A549 (cell line): ENCODE measurements at regions not wholly inside any gene's neighbourhood (a gene's known extent, or its start where the extent isn't known, plus 50 kb on each side); places are given as distances from the start of the nearest gene placed in this dataset.

Experiments
- CTCF ChIP-seq: fragments of >200 bp; sonication (Bioruptor Twin); formaldehyde crosslinking; IDR thresholded peaks from 3 replicates; pipeline ENCODE4 v1.5.1; 2016
- HMGXB4 ChIP-seq: fragments of 250-450 bp; sonication (Bioruptor Pico); IDR thresholded peaks from 2 replicates; pipeline ENCODE4 v1.5.0; 2021; ENCODE audit warnings: mild to moderate bottlenecking, moderate library complexity, borderline replicate concordance
- RAD21 ChIP-seq, 2 experiments: fragments of >200 bp in 1 of 2; sonication (Bioruptor Twin) in 1 of 2; formaldehyde crosslinking in 1 of 2; IDR thresholded peaks in 1 of 2; conservative IDR thresholded peaks in 1 of 2; 2 replicates in 1 of 2; 3 replicates in 1 of 2; pipeline ENCODE4 v1.6.1; 2012 to 2018; ENCODE audit warnings: inconsistent platforms in 1 of 2
- TF ChIP-seq, protein P1 (sequence below): fragments of 450-650 bp; IDR thresholded peaks from 2 replicates; pipeline ENCODE4 v1.6.1; 2014; ENCODE audit warnings: antibody characterized with exemption
- TF ChIP-seq, protein P2 (sequence below): IDR thresholded peaks from 2 replicates; pipeline ENCODE4 v1.6.1; 2012

- no peak for TF ChIP-seq HMGXB4 (CRISPR knock-in tag)
- TF ChIP-seq CTCF: no peak
- TF ChIP-seq, protein P1, sequence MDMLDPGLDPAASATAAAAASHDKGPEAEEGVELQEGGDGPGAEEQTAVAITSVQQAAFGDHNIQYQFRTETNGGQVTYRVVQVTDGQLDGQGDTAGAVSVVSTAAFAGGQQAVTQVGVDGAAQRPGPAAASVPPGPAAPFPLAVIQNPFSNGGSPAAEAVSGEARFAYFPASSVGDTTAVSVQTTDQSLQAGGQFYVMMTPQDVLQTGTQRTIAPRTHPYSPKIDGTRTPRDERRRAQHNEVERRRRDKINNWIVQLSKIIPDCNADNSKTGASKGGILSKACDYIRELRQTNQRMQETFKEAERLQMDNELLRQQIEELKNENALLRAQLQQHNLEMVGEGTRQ: no peak
- TF ChIP-seq, protein P2, sequence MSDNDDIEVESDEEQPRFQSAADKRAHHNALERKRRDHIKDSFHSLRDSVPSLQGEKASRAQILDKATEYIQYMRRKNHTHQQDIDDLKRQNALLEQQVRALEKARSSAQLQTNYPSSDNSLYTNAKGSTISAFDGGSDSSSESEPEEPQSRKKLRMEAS: no peak
- TF ChIP-seq RAD21 (conservative IDR thresholded peaks at IDR 0.05 in 1 of 2, IDR thresholded peaks at IDR 0.05 in 1 of 2): no peak
Measured at GRCh38 chr1:39116116-39116607, 88.3 kb upstream of the MACF1 start.
